Left ventricle myocardium superior (tissue), 1 donor: ENCODE measurements at regions not wholly inside any gene's neighbourhood (a gene's known extent, or its start where the extent isn't known, plus 50 kb on each side); places are given as distances from the start of the nearest gene placed in this dataset.

Experiments used
- ATAC-seq: fragments of 200-7000 bp; cut with Tn5 transposase; one replicate; pipeline ENCODE4 v1.9.1; 2020; ENCODE audit warnings: mild to moderate bottlenecking, moderate library complexity
- DNase-seq: peaks from one replicate; pipeline ENCODE4 v3.0.0-alpha.2; 2020
- intact Hi-C: fragments of 100-400 bp; cut with micrococcal nuclease; formaldehyde crosslinking; loops from one replicate; pipeline ENCODE4 v1.11.0; 2022
- donor health status: DM: no; HTN: yes; CAD: no; lungs with severe emphysema.

DNA sequence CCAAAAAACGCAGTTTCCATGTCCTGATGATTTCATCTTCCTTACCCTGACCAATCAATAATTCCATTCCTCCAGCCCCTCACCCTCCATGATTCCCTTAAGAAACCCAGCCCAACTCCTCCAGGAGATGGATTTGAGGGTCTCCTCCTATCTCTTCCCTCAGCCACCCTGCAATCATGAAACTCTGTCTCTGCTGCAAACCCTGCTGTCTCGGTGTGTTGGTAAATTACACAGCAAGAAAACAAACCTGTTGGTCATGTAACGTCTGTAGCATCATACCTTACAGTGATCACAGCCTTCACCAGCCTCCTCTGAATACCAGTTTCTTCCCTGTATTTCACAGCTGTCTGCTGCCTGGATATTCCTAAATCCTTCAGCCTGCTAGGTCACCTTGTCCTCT is 300.7 kb upstream of the NEBL start:
- DNase-seq: no peak
- intact Hi-C loops: no loop called here
- no peak for ATAC-seq

DNA sequence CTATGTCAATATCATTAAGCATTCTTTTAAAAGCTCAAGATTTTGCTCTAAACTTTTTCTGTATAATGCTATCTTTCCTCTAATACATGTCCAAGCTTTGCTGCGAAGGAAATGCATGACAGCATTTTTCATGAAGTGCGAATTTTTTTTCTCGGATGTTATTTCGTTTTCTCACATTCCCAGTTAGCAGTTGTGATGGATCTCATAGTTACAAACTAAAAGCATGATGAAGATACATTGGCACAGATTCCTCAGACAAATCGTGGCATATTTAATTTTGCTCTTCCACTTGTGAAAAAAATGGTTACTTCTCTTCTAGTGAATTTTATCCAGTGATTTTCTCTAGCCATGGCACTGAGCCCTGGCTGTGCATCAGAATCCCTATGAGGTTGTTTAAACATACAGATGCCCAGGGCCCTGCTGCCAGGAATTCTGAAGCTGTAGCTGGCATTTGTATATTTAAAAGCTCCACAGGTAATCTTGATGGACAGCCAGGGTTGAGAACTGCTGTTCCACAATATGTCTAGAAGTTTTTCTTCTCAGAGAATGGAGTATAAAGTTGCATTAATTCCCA is 299.8 kb upstream of the NEBL start:
- intact Hi-C loops: no loop called here
- no peak for ATAC-seq
- DNase-seq: no peak

DNA sequence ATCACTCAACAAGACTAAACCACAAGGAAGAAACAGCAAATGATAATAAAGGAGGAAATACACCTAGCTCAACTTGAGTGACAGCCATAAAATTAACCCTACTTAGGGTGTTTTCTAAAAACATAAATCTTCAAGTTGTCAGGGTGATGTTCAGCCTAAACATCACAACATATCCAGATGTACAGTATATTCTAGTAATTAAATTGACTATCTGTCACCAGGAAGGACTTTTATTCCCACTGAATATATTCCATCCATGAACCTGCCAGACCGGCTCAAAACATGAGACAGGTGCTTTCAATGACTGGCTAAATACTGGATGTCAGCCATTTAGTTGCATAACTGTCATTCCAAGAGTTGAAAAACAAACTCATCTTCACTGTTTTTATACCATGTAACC is 298.1 kb upstream of the NEBL start:
- DNase-seq: no peak
- intact Hi-C loops: no loop called here
- no peak for ATAC-seq

DNA sequence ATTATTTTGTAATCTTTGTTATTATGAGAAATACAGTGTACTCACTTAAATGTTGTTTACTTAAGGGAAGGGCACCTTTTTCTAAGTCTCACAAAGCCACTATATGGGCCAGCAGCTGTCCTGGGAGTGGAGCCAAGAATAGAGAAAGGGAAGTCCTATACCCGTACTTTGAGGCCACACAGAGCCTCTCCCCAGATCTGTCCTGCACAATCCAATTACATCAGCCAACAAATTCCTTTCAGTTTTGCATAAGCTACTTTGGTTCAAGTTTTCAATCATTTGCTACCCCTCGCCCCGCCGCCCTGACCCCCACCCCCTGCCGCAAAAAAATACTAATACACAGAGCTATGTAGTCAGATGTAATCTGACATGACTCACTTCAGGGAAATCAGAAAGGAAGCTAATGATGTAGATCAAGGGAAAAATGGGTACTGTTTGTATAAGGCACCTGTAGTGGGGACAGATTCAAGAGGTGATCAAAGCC is 297.4 kb upstream of the NEBL start:
- peak; percentile 75 for ATAC-seq

DNA sequence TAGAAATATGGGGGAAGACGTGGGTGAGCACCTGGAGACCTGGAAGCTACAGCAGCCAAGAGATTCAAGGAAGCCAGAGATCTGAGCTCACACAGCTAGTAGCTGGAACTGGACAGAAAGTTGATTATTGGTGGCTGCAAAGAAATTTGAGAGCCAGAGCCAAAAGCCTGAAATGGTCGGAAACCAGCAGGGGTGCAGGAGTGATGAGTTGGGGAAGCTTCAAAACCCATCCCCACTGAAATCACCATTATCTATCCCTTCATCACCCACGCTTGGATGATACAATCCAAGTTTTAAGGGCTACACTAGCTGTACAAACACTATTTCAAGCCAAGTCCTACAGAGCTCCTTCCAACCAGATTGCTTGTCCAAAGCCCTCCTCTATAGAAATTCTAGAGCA is 296.1 kb upstream of the NEBL start:
- DNase-seq: no peak
- intact Hi-C loops: no loop called here
- ATAC-seq: no peak

More for the DNA sequence above, 297.4 kb upstream of the NEBL start:
- intact Hi-C loops: no loop called here
- no peak for DNase-seq

DNA sequence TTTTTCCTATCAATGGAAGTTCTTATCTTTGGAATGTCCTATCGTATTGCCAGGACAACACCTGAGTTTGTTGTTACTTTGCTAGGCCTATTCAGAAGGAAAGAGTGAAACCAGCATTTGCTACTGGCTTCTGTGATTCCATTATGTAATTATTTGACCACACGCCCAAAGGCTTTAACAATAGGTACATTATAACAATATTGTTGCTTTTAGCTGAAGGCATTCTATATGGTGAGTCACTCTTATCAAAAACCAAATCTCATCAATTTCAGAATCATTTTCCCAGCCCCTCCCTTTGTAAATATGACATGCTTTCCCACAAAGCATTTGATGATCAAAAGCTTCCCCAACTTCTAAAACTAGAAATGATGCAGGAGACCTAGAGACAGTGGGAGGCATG is 294.4 kb upstream of the NEBL start:
- no peak for DNase-seq
- no peak for ATAC-seq
- intact Hi-C loops: no loop called here

DNA sequence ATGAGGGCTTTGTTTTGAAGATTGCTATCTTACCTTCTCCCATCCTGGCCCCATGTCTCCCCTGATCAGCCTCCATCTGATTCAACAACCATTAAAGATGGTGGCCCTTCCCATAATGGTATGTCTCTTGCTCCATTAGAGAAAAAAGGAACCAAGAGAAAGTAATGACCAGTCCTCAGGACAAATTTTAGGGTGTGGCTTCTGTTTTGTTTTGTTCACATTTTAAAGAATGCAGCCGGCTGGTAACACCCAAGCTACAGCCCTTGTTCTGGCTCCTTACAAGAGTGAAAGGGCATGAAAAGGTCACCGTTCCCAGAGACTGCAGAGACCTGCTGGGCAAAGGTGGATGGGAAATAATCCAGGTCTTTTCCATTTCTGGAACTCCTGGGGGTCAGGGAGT is 287.9 kb upstream of the NEBL start:
- ATAC-seq (no peak), DNase-seq (no peak)
- intact Hi-C loops: no loop called here

DNA sequence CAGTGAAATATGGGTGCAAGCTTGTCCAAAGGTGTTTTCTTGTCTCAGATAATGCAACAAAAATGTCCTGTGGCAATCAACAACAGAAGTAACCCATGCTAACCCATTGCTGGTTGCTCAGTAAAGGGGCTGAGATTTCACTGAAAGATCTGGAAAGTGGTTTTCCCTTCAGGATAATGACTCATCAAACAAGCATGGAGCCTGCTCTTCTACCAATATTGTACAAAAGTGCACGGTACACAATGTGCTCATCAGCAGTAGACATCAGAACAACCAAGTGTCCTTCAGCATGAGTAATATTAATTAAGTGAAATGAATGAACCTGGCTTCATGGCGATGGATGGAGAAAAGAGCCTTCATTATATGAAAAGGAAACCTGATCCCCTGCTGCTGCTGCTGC is 287.1 kb upstream of the NEBL start:
- intact Hi-C loops: no loop called here
- DNase-seq (no peak), ATAC-seq (no peak)

DNA sequence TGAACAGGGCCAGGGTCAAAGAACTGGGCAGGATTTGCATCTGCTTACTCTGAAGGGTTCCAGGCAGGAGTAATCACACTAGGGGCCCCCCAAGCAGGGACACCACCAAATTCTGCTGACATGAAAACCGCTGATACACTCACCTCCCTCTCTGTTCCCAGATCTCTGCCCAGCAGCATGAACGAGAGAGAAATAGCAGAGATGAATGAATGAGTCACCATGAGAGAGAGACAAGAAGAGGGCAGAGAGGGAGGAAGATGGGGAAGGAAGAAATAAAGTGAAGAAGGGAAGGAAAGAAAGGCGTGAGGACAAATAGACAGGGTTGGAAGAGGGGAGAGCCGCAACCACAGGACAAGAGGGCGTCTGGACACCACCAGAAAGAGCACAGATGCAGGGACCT is 285.9 kb upstream of the NEBL start:
- intact Hi-C loops: no loop called here
- DNase-seq (no peak), ATAC-seq (no peak)

DNA sequence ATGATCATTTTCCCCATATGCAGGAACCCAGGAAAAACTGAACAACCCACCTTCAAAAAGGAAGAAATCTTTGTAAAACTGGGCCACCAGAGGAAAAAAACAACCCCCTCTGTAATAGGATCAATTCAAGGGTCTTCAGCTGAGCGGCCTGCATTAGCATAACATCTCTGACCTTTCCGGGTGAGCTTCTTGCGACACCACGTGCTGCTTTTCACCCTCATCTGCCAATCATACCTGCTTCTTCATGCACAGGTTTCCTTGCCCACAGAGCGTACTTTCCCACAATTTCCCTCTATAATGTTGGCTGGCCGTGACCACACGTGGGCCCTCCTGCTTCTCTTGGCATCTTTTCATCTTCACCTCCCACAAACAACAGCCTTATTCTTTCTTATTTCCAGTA is 284.3 kb upstream of the NEBL start:
- intact Hi-C loops: no loop called here
- no peak for DNase-seq
- no peak for ATAC-seq

DNA sequence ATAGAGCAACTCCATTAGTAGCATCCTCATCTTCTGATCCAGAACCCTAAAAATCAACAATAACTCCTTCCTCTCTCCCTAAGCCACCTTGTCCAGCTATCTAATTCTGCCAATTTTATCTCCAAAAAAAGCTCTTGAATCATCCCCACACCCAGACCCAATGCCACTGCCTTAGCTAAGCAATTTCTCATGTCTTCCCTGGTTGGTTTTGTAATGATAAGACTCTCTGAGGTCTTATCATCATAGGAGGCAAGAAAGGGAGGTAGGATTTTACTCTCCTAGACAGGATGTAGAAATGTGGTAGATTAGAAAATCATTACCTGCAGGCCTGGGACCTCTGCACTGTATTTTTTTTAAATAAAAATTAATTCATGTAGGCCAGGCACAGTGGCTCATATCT is 283.5 kb upstream of the NEBL start:
- no peak for DNase-seq
- ATAC-seq: no peak
- intact Hi-C loops: no loop called here

DNA sequence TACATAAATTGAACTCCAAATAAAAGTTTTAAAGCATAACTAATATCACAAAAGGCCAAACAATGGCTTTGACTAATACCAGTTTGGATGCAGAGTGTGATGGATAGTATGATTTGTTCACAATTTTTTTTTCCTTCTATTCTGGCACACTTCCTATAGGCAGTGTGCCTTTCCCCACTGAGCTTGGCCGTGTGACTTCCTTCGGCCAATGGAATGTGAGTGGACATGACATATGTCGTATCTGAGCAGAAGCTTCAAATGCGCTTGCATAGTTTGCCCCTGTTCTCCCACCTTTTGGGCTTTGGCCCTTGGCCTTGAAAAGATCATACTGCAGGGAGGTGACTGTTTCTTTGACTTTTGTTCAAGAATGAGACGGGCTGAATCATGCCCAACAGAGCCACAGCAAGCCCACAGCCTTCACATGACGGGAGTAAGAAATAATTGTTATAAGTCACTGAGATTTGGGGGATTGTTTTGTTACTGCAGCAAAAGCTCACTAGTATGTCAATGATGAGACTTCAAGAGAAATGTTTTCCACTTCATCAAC is 279.9 kb upstream of the NEBL start:
- no peak for DNase-seq
- intact Hi-C loops: no loop called here
- no peak for ATAC-seq

DNA sequence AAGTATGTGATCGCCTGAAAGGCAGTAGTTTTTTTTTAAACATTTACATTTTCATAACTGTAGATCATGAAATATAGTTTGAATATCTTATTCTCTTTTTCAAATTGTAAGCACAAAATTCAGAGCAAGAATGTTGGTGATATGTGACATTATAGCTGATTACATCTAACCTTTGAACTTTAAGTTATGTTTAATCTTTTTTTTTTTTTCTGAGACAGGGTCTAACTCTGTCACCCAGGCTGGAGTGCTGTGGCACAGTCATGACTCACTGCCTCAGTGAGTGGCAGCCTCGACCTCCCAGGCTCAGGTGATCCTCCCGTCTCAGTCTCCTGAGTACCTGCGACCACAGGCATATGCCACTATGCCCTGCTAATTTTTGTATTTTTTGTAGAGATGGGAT is 278.7 kb upstream of the NEBL start:
- ATAC-seq (no peak), DNase-seq (no peak)
- intact Hi-C loops: no loop called here

DNA sequence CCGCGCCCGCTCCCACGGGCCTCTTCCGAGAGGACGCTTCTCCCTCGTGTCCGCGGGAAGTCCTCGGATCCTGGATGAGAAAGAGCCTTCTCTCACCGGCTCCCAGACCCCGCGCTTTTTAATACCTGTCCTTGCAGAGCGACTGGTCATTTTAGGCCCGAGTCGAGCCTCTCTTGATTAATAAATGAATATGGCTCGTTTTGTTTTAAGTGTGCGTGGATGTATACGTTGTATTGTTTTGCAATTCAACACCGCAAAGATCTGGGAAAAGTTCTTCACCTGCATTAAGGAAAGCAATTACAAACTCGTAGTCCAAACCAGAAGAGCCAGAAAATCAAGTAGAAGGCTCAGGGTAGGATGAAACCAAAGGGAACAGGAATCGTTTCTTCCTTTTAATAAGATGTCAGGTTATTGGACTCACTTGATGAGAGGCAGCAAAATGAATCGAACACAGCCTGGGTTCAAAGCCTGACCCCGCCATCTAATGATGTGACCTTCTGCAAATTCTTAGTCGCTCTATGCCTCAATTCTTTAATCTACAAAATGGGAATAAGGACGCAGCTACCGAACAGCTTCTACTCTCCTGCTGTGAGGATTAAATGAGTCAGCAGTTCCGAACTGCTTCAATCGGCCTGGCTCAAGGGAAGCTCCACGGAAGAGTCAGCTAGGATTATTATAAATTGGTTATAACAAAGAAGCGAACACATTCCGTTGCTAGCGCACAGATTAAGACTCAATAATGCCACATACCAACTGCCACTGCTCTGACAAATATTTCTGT is 277.8 kb upstream of the NEBL start:
- no peak for DNase-seq
- intact Hi-C loops: no loop called here
- no peak for ATAC-seq

DNA sequence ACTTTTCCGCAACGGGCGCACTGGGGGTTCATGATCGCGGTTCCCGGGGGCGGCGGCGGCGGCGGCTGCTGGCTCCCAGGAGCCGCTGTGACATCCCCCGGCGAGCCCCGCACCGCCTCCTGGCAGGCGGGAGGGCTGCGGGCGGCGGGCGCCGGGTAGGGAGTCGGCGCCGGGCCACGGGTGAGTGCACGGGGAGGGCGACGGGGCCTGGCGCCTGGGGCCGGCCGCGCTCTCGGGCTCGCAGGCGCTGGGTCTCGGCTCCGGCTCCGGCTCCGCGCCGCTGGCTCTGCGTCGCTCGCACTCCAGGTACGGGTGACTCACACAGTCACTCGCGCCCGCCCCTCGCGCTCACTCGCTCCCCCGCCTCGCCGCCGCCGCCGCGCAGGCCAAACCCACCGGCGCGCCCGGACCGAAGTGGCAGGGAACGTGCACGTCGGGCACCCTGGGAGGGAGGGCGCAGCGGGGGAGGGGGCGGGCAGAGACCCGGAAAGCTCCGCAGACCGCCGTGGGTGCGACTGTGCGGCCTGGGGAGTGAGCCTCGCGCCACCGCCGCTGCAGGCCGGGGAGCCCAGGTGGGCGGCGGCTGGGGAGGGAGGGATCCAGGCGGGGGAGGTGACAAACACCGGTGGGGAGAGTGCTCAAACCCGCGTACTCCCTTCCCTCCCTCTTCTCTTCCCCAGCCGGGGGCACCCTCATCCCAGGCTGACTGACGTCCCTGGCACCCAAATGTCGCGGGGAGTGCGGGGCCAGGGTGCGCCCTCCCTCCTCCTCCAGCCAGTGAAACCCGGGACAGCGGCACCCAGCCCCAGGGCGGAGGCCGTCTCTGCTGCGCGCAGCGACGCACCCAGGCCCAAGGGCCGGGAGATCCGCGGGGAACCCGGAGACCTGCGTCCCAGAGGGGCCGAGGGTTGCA is 276.9 kb upstream of the NEBL start:
- intact Hi-C loops: no loop called here
- peak; percentile 89 for ATAC-seq
- peak; percentile 68 for DNase-seq

DNA sequence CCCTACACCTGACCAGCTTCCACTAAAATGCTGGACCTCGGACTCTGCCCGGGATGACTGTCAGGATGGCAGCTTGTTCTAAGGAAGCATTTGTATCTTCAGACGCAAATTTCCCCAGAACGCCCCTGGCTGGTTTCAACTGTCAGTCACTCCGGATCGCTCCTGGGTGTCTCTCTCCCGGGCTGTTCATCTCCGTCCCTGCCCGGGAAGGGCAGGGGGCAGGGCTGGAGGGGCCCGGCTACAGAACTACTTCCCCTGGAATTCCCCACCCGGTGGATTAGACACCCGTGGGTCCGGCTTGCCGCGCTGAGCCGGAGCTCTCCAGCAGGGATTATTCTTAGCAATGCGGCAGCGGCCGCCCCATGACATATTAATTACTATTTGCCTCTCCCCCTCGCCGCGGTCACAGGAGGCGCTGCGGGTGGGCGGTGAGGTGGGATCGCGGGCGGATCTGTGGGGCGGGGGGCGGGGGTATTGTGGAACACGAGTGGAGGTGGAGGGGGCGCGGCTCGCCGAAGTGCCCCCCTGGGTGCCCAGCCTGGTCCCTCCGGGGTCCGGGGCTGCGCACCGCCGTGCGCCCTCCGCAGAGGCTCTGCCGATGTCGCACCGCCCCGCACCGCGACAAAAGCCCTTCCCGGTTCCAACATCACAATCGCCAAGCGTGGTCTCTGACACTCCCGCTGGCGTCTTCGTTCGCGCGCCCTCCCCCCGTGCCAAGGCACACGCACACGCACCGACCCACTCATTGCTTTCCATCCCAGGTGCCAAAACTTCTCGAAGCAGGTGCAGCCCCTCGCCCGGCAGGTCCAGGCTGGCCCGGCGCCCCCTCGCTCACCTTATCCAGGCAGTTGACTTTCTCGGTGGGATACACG is 276.1 kb upstream of the NEBL start:
- DNase-seq (peak; percentile 40), ATAC-seq (peak; percentile 53)
- intact Hi-C loops: no loop called here

DNA sequence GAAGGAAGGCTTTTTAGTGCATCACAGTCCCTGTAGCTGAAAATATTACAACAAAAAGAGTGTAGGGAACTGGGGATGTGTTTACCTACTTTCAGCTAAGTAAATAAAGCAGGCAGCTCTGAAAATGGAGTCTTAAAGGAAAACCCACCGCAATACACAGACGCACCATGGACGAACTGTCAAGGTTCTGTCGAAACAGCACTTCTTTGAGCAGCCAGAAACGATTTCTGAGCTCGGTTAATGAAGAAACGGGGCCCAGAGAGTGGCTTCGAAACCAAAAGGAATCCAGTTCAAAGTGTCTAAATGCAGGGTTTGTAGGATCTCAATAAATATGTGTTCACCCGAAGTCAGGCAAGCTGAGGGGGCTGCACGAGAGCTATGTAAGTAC is 275.4 kb upstream of the NEBL start:
- intact Hi-C loops: no loop called here
- no peak for DNase-seq
- no peak for ATAC-seq

DNA sequence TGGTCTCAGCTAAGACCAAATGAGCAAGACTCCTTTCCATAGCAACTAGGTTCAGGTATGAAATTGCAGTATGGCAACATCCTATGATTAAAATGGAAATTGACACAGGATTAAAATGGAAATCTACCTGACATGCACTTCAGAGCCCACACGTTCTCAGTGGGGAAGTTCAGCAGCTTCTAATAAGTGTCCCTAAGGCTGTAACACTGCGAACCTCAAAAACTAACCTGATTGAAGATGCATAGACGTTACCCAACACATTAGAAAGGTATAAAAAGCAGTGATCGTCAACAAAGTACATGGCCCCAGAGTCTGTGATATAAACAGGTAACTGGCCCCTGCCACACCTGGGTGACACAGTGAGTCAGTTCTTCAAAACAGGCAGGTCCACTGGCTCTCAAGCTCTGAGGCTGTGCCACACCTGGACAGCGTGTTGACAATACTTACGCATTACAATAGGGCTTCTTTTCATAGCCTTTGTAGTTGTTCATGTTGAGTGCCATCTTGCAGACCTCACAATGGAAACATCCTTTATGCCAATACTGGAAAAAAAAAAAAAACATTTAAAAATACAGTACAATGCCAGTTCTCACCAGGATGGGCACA is 274.9 kb upstream of the NEBL start:
- DNase-seq (no peak), ATAC-seq (no peak)
- intact Hi-C loops: no loop called here
